HG02798 (cell line): ENCODE measurements at regions not wholly inside any gene's neighbourhood (a gene's known extent, or its start where the extent isn't known, plus 50 kb on each side); places are given as distances from the start of the nearest gene placed in this dataset.
"Not testable (repeated sequence)": the region's sequence is repeated elsewhere in the genome, so short reads cannot be mapped to it uniquely, and the experiment has no call there.

Experiments
- ATAC-seq: cut with Tn5 transposase; IDR thresholded peaks from one replicate; pipeline ENCODE4 v1.9.1; 2021; ENCODE audit warnings: mild to moderate bottlenecking; ENCODE audit not compliant: unreplicated experiment, poor library complexity

GRCh38 chr13:24617256-24618010 is 62.8 kb upstream of the ATP12A start:
- ATAC-seq = no peak

- ATAC-seq = peak; percentile 84
Observed at GRCh38 chr13:24618011-24618955, 61.9 kb upstream of the ATP12A start.

DNA sequence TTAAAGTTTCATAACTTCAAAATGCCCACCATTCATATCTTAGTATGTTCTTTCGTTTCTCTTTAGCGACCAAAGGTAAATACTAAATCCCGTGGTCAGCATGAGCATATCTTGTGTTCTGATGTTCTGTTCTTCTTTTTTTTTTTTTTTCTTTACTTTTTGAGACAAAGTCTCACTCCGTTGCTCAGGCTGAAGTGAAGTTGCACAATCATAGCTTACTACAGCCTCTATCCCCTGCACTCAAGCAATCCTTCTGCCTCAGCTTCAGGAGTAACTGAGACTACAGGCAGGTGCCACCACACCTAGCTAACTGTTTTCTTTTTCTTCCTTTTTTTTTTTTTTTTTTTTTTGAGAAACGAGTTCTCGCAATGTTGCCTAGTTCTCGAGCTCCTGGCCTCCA is 60.9 kb upstream of the ATP12A start:
- ATAC-seq = no peak

DNA sequence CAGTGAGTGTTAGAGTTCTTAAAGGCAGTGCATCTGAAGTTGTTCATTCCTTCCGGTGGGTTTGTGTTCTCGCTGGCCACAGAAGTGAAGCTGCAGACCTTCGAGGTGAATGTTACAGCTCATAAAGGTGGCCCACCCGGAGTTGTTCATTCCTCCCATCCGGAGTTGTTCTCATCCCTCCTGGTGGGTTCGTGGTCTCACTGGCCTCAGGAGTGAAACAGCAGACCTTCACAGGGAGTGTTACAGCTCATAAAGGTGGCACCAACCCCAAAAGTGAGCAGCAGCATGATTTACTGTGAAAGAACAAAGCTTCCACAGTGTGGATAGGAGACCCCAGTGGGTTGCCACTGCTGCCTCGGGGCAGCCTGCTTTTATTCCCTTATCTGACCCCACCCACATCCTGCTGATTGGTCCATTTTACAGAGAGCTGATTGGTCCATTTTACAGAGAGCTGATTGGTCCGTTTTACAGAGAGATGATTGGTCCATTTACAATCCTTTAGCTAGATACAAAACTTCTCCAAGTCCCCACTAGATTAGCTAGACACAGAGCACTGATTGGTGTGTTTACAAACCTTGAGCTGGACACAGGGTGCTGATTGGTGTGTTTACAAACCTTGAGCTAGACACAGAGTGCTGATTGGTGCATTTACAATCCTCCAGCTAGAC is 57.6 kb upstream of the ATP12A start:
- ATAC-seq = not testable (repeated sequence)

DNA sequence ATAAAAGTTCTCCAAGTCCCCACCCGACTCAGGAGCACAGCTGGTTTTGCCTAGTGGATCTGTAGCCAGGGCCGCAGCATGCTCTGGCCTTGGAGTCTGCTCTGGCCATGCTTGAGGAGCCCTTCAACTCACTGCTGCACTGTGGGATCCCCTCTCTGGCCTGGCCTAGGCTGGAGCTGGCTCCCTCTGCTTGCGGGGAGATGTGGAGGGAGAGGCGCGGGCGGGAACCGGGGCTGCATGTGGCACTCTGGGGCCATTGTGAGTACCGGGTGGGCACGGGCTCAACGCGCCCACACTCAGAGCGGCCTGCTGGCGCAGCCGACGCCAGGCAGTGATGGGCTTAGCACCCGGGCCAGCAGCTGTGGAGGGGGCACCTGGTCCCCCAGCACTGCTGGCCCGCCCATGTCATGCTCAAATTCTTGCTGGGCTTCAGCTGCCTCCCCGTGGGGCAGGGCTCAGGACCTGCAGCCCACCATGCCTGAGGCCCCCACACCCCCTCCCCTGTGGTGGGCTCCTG is 57.0 kb upstream of the ATP12A start:
- no peak for ATAC-seq

GRCh38 chr13:24624363-24624762 is 55.8 kb upstream of the ATP12A start:
- ATAC-seq = no peak

GRCh38 chr13:24624801-24625231 is 55.4 kb upstream of the ATP12A start:
- ATAC-seq = no peak

DNA sequence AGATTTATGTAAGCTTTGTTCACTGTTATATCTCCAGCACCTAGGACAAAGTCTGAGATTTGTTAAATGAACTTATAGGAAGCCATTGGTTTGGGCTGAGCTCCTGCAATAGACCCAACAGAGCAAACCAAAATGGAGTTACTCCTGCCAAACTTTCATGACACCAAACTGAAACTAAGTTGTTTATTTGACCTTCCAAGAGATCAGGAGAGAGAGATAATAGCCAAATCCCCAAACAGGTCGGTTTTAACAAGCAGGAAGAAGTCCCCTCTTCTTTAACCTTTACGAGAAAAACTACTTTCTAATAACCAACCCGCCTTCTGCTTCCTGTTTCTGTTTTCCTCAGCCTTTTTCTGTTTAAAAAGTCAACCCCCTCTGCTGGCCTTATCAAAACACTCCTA is 54.9 kb upstream of the ATP12A start:
- no peak for ATAC-seq

GRCh38 chr13:24625870-24626849 is 54.0 kb upstream of the ATP12A start:
- peak; percentile 48 for ATAC-seq

GRCh38 chr13:24627090-24627714 is 53.0 kb upstream of the ATP12A start:
- no peak for ATAC-seq

DNA sequence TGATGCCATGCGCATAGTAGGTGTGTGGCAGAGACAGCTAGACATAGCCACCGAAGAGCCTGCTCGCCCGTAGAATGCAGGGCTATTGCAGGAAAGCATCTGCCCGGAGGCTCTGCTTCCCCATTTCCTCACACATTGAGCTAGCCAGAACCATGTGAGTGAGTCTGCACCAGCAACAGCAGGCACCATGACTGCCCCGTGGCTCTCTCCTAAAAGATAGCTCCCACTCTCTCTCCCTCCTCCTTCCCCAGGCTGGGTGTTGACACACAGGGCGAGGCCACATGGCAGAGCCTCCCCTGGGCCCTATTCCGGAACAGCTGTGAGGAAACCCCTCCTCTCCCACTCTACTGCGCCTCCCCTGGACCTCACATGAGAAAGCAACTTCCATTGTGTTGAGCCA is 52.3 kb upstream of the ATP12A start:
- no peak for ATAC-seq

- ATAC-seq = no peak
Observed at GRCh38 chr13:24629320-24629719, 50.9 kb upstream of the ATP12A start.

GRCh38 chr13:24630121-24630520 is 50.1 kb upstream of the ATP12A start:
- no peak for ATAC-seq
